A673 (cell line): ENCODE measurements at regions not wholly inside any gene's neighbourhood (a gene's known extent, or its start where the extent isn't known, plus 50 kb on each side); places are given as distances from the start of the nearest gene placed in this dataset.
"Not testable (repeated sequence)": the region's sequence is repeated elsewhere in the genome, so short reads cannot be mapped to it uniquely, and the experiment has no call there.

Experiments
- BruUV-seq: library from RNA; stranded (reverse); fragments of 400-500 nt; replicated peaks from 2 replicates; lab custom pipeline; 2021; lab: Mats Ljungman, UMichigan
- CTCF ChIA-PET: fragments of 300-600 bp; sonication (Branson Sonifier 250); formaldehyde crosslinking; loops from one replicate; lab custom pipeline; 2022; ENCODE audit warnings: antibody characterized with exemption; lab: Charles Lee
- POLR2A ChIA-PET: fragments of 300-600 bp; sonication (Branson Sonifier 250); formaldehyde crosslinking; loops from one replicate; lab custom pipeline; 2022; ENCODE audit warnings: antibody characterized with exemption; ENCODE audit not compliant: low non-redundant PET; lab: Charles Lee
- DNase-seq: peaks from one replicate; pipeline ENCODE4 v3.0.0-alpha.2; 2015; ENCODE audit warnings: low spot score
- H3K27ac ChIP-seq: fragments of 200-600 bp; sonication (generic); 2 replicates; pipeline ENCODE4 v1.5.1; 2016; ENCODE audit warnings: mixed run types, low read depth, mild to moderate bottlenecking, mixed read lengths, antibody characterized with exemption, low read length; ENCODE audit not compliant: poor library complexity, severe bottlenecking
- H3K27me3 ChIP-seq: fragments of 200-600 bp; sonication (generic); replicated peaks from 2 replicates; pipeline ENCODE4 v1.6.1; 2017; ENCODE audit warnings: mixed run types, low read depth, mild to moderate bottlenecking, mixed read lengths, antibody characterized with exemption, low read length; ENCODE audit not compliant: insufficient read depth, poor library complexity
- H3K36me3 ChIP-seq: fragments of 200-600 bp; sonication (generic); 2 replicates; pipeline ENCODE4 v1.6.1; 2016; ENCODE audit warnings: mixed run types, mild to moderate bottlenecking, mixed read lengths, antibody characterized with exemption, low read length; ENCODE audit not compliant: insufficient read depth, poor library complexity, severe bottlenecking
- H3K4me1 ChIP-seq: fragments of 200-600 bp; sonication (generic); 2 replicates; pipeline ENCODE4 v1.6.1; 2017; ENCODE audit warnings: mixed run types, mild to moderate bottlenecking, mixed read lengths, antibody characterized with exemption, low read length; ENCODE audit not compliant: insufficient read depth, poor library complexity, severe bottlenecking
- H3K4me3 ChIP-seq: fragments of 200-600 bp; sonication (generic); 2 replicates; pipeline ENCODE4 v1.5.1; 2016; ENCODE audit warnings: low read depth, mixed run types, mild to moderate bottlenecking, mixed read lengths, low read length; ENCODE audit not compliant: poor library complexity, severe bottlenecking
- H3K9me3 ChIP-seq: fragments of 200-600 bp; sonication (generic); 2 replicates; pipeline ENCODE4 v1.6.1; 2016; ENCODE audit warnings: mixed run types, low read depth, mild to moderate bottlenecking, mixed read lengths, antibody characterized with exemption, low read length; ENCODE audit not compliant: poor library complexity, severe bottlenecking
- EZH2 ChIP-seq: fragments of 200-600 bp; sonication (generic); IDR thresholded peaks from 2 replicates; pipeline ENCODE4 v1.6.1; 2017; ENCODE audit warnings: borderline replicate concordance, low read depth, mild to moderate bottlenecking, mixed read lengths, antibody characterized with exemption, low read length; ENCODE audit not compliant: poor library complexity, severe bottlenecking
- intact Hi-C: fragments of 100-400 bp; cut with micrococcal nuclease; formaldehyde crosslinking; loops from one replicate; pipeline ENCODE4 v1.10.0; 2022; ENCODE audit not compliant: unreplicated experiment
- TF ChIP-seq, protein P1 (sequence below): fragments of 300-800, 200-600 bp; sonication (generic); conservative IDR thresholded peaks from 2 replicates; pipeline ENCODE4 v1.5.1; 2017; ENCODE audit warnings: low read depth, mild to moderate bottlenecking, antibody characterized with exemption, low read length, moderate library complexity, mixed read lengths

DNA sequence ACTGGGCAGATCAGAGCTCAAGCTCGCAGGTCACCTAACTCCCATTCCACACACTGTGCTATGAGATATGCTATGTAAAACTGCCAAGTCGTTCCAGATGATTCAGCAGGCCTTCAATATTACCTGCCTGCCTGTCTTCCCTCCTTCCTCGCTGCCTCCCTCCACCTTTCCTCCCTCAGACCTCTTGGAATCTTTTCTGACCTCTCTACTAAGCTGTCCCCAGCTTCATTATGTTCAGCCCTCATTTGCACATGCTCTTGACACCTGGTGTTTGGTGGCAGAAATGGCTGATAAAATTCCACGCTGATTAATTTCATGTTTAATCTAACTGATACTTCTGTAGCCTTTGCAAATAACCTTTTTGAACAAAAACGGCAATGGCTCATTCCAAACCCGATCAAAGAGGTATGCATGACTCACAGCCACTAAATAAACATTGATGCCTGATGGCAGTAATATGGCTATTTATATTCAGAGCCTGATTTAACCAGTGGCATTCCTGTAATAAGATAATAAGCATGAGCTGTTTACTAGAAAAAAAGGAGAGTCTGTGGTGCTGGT, 130.8 kb upstream of the EGLN3 start:
- Histone ChIP-seq H3K27me3 (no peaks in the 10 kb centered on the region), H3K4me1 (peaks cover 5% of the 10 kb centered on the region), H3K4me3 (no peak overlapping the region), H3K9me3 (no peaks in the 10 kb centered on the region), H3K36me3 (no peaks in the 10 kb centered on the region), H3K27ac (no peak overlapping the region)
- no peak for TF ChIP-seq EZH2
- TF ChIP-seq, protein P1, sequence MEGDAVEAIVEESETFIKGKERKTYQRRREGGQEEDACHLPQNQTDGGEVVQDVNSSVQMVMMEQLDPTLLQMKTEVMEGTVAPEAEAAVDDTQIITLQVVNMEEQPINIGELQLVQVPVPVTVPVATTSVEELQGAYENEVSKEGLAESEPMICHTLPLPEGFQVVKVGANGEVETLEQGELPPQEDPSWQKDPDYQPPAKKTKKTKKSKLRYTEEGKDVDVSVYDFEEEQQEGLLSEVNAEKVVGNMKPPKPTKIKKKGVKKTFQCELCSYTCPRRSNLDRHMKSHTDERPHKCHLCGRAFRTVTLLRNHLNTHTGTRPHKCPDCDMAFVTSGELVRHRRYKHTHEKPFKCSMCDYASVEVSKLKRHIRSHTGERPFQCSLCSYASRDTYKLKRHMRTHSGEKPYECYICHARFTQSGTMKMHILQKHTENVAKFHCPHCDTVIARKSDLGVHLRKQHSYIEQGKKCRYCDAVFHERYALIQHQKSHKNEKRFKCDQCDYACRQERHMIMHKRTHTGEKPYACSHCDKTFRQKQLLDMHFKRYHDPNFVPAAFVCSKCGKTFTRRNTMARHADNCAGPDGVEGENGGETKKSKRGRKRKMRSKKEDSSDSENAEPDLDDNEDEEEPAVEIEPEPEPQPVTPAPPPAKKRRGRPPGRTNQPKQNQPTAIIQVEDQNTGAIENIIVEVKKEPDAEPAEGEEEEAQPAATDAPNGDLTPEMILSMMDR = no peak
- intact Hi-C loops = no loop called here
- no TSS peak for BruUV-seq
- ChIA-PET POLR2A (no interaction called here), CTCF (no interaction called here)
- peak; percentile 39 for DNase-seq

DNA sequence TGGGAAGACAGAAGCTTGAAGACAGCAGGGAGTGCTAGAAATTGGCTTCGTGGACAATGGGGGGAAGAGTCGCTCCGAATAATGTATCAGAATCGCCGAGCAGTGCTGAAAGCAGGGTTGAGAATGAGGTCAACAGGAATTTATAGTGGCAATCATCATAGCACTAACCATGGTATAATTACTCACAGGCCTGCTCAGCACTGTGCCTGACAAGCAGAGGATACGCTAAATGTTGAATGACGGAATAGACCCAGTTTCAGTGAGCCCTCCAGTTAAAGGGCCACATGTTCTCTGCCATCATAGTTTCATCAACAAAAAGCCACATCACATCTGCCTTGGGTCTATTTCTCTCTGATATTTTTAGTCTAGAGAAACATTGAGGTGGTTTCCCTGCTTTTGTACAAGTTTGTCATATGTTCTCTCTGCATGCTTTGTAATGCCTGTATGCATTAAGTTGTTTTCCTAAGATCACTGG, 130.3 kb upstream of the EGLN3 start:
- TF ChIP-seq, protein P1 = no peak
- no peak for TF ChIP-seq EZH2
- H3K9me3 ChIP-seq = no peaks in the 10 kb centered on the region
- no peak overlapping the region for H3K27ac ChIP-seq
- no peak overlapping the region for H3K4me3 ChIP-seq
- POLR2A ChIA-PET = no interaction called here
- peaks cover 5% of the 10 kb centered on the region for H3K4me1 ChIP-seq
- CTCF ChIA-PET = no interaction called here
- intact Hi-C loops = no loop called here
- DNase-seq = peak; percentile 5
- no TSS peak for BruUV-seq
- H3K27me3 ChIP-seq = no peaks in the 10 kb centered on the region
- no peaks in the 10 kb centered on the region for H3K36me3 ChIP-seq

DNA sequence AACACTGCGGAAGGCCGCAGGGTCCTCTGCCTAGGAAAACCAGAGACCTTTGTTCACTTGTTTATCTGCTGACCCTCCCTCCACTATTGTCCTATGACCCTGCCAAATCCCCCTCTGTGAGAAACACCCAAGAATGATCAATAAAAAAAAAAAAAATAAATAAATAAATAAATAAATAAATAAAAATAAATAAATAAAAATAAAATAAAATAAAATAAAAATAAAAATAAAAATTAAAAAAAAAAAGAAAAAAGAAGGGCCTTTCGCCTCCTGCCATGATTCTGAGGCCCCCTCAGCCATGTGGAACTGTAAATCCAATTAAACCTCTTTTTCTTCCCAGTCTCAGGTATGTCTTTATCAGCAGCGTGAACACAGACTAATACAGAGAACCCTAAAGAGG, 128.8 kb upstream of the EGLN3 start:
- DNase-seq, H3K27ac ChIP-seq, H3K9me3 ChIP-seq, BruUV-seq, H3K4me3 ChIP-seq, H3K4me1 ChIP-seq, intact Hi-C loops, H3K27me3 ChIP-seq, POLR2A ChIA-PET, H3K36me3 ChIP-seq, CTCF ChIA-PET: not testable (repeated sequence)
